ENCODE measurements at regions not wholly inside any gene's neighbourhood (a gene's known extent, or its start where the extent isn't known, plus 50 kb on each side); places are given as distances from the start of the nearest gene placed in this dataset.
"Not testable (repeated sequence)": the region's sequence is repeated elsewhere in the genome, so short reads cannot be mapped to it uniquely, and the experiment has no call there.

DNA sequence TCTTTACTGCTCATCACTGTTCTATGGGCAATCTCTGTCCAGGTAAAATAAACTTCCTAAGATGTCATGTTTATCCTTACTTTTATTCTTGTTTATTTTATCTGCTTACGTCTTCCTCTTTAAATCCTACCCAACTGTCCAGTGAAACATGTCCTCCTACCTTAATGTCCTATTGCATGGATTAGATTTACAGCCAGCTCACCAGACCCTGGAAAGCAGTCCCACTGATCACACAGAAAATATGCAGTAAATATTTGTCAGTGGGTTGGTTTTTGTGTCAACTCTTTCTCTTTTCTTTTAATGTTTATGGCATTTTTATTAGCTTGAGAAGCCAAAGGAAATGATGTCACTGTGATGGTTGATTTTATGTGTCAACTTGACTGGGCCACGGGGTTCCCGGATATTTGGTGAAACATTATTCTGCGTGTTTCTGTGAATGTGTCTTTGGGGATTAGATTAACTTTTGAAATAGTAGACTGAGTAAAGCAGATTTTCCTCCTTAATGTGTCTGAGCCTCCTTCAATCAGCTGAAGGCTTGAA, 258.3 kb downstream of the SRGAP2C start:
- peak in 1 of 2 donors; percentile 16 for DNase-seq

DNA sequence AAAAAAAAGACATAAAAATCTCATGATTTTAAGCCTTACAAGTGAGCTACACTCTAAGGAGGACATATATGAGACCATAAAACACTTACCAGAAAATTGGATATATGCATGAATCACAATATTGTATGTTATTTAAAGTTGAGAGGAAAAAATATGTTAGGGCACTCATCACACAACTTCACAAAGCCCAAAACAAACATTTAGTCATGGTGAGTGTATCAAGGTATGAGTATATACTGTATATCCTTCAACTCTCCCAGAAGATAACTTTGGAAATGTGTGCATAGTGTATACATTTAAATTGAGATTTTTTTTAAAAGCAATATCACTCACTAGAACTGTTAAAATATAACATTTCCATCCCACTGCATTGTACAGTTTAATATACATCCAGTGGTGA, 259.3 kb downstream of the SRGAP2C start:
- DNase-seq, result no peak

DNA sequence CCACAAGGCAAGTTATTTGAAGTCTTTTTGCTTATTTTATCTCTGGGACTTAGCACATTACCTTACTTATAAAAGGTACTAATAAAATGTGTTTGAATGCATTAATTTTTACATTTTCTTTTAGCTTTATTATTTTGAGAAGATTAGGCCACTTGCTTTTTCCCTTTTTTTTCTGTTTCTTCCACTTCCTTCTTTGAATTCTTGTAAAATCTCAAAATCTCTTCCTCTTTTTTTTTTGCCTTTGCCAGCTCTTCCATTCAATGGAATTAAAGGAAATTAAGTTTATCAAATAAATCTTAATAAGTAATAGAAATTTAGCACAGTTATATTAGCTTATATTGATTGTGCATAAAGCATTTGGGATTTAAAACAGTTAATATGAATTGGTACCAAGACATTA, 260.9 kb downstream of the SRGAP2C start:
- peak; percentile 25 to 34 for DNase-seq

DNA sequence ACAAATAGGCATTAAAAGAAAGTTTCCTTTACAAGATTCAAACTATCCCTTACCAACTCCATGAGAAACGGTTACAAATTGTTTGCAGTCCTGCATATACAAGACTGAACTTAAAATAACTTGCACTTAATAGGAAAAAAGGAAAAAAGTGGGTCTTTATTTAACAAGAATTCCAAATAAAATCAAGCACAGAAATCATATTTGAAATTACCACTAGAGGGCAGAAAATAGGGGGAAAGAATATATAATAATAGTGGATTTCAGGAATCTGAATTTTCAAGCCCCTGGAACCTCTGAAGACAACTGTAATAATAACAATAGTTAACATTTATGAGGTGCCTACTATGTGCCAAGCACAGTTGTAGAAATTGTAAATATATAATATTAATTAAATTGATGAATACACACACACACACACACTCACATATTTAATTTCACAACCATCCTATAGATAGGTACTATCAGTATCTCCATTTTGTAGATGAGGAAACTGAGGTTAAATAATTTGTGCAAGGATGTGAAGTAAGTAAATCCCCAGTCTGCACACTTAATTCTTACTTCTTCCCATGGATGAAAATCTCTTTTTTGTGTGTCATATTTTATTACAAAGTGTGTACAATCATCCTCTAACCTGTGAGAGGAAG, 262.6 kb downstream of the SRGAP2C start:
- peak in 1 of 2 donors; percentile 37 for DNase-seq

DNA sequence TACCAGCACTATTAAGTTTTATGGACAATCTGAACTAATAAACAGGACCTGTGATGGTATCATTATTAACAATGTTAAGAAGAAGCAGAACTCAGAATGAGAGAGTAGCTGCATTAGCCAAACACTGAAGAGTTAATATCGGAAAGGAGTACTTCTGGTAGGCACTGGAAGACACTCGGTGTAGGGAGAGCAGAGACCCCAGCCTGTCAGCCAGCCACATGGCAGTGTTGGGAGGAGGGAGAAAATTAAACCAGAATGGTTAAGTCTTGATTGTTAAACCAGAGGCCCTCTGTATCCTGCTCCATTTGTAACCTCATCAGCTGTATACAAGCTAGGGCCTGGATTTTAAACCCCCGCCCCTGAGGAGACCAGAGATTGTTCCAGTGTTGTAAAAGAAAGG, 263.3 kb downstream of the SRGAP2C start:
- DNase-seq, result not testable (repeated sequence)

DNA sequence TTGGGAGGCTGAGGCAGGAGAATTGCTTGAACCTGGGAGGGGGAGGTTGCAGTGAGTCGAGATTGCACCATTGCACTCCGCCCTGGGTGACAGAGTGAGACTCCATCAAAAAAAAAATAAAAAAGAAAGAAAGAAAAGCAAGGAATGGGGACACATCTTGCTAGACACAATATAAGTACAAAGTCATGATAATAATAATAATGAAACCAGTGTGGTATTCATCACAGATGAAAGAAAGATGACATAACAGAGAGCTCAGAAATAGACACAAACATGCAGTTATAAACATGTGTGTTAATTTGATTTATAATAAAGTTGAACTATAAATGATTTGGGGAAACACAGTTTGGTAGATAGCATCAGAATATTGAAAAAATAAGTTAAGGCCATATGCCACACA, 264.1 kb downstream of the SRGAP2C start:
- DNase-seq, result no peak

DNA sequence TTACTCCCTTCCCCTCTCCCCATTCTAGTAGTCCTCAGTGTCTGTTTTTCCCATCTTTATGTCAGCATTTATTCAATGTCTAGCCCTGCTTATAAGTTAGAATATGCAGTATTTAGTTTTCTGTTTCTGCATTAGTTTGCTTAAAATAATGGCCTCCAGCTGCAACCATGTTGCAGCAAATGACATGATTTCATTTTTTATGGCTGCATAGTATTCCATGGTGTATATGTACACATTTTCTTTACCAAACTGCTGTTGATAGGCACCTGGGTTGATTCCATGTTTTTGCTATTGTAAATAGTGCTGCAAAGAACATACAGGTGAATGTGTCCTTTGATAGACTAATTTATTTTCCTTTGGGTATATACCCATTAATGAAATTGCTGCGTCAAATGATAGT, 267.7 kb downstream of the SRGAP2C start:
- no peak for DNase-seq

DNA sequence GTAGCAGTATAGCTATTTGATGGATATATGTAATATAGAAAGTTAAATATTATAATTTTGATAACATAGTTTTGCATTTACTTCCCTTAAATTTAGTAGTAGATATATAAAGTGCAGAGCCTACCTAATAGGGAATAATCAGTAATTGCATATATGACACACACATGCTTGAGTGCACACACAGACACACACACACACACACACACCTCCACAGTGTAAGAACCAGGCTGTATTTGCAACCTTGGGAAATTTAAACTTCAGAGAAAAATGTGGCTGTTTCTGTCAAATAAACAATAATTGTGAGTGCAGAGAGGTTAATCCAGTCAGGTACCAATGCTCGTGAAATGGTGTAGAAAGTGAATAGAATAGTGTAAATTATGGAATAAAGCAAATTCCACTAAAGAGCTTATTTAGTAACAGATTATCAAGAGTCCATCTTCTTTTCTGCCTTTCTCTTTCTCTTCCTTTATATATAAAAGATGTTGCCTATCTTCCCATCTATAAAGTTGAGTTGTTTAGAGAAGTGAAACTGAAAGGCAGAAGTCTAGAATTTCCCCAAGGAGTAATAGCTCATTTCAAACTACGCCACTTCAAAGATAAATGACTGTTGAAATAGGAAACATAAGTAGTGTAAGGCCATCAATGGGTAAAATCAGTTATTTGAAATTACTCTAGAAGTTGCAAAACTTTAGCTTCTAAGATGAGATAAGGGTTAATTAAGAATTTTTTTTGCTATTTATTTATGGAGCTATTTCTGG, 273.7 kb downstream of the SRGAP2C start:
- peak; percentile 87 to 94 for DNase-seq

DNA sequence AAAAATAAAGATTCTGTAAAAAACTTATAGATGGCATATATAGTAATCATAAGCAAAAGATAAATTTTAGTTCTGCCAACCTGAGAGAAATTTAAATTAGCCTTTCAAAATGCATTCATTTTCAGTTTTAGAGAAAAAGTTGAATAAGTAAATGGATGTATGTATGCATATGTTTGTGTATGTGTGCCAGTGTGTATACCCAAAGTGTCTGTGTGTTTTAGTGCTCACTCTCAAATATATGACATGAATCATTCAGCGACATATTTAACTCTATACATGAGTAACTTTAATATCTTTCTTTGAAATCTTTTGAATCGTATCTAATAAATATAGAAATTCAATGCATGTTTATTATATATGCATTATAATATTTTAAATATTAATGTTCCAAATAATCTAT, 274.5 kb downstream of the SRGAP2C start:
- DNase-seq, result no peak

DNA sequence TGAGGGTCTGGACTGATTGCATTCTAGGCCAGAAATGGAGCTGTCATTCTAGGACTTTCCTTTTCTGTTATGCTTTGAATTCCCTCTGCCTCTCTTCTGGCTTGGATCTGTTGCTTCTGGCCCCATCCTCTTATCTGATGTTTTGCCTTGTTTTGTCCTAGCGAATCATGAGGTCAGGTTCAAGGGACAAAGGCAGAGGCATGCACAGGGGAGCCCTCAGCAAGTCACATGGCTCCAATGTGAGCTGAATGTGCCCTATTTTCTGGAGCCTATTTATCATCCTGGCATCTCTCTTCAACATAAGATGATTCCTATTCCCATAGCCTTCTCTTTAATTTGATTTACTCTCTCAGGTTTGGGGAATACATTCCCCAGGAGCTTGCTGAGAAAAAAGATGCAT, 284.6 kb downstream of the SRGAP2C start:
- not testable (repeated sequence) for DNase-seq

DNA sequence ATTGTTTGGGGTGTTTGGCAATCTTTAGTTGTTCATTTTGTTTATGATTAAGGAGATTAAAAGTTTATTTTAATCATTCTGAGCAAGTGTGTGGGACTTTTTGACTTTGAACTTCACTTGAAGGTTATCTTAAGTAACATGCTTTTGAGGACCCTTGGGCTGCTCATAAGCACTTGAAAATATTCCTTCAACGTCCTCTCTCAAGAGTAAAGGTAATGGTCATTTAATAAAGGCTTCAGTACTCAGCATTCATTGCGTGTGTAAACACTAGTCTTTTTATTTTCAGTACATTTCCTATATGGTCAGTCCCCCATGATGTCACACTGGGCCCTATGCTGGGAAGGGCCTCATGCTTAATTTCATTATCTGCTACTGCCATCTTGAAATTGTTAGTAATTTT, 285.6 kb downstream of the SRGAP2C start:
- not testable (repeated sequence) for DNase-seq

DNA sequence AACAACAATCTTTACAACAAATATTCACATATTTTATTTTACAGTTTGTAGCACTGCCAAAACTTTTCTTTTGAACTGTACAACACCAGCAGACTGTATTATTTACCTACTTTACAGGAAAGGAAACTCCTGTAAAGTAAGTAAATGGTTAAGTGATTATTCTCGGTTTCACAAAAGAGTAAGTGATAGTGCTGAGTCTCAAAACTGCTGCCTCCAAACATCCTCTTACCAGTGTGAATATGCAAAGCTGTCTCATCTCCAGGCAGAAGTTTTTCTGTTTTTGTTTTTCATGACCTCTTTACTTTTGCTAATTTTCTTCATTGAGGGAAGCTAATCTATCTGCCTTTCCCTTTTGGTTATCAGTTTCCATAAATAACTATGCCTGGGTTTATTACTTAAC, 286.7 kb downstream of the SRGAP2C start:
- no peak for DNase-seq

DNA sequence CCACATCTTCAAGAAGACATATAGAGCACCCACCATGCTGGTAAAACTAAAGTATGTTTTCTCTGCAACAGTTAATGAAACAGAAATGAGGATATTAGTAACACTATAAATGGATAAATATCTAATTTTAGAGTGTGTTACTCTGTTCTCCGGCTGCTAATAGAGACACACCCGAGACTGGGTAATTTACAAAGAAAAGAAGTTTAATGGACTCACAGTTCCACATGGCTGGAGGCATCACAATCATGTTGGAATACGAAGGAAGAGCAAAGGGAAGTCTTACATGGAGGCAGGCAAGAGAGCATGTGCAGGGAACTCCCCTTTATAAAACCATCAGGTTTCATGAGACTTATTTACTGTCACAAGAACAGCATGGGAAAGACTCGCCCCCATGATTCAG, 287.2 kb downstream of the SRGAP2C start:
- no peak for DNase-seq

DNA sequence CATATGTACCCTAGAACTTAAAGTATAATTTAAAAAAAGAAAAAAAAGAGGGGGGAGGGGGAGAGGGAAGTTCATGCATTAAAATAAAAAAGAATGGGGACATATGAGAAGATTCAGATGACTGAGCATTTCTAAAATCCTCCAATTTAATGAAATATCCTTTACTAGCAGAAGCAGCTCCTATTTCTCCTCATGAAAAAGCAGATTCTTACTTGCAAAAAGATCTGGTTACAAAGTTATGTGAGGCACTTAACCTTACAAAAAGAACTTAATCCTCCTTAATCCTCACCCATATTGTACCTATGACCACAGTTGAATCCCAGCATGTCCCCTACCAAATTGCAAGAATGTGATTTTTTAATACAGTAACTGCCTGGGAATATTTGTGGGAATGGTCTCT, 298.5 kb downstream of the SRGAP2C start:
- DNase-seq, result no peak

DNA sequence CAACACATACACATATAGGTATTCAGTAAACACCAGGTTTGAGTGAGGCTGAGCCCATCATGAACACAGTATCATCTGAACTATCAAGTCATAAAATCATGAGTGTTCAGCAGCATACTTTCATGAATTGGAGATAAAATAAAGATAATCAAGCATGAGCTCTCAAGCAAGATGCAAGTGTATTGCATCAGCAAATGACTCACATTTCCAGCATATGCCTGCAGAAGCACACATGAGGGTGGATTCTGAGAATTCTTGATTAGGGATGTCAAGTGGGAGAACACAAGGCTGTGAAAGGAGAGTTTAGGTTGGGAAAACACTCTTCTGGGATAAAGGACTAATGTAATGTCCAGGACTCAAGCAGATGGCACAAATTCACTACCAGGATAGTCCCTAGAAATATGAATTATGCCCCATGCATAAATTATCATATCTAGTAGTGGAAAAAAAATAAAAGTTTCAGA, 299.2 kb downstream of the SRGAP2C start:
- peak; percentile 47 for DNase-seq

DNA sequence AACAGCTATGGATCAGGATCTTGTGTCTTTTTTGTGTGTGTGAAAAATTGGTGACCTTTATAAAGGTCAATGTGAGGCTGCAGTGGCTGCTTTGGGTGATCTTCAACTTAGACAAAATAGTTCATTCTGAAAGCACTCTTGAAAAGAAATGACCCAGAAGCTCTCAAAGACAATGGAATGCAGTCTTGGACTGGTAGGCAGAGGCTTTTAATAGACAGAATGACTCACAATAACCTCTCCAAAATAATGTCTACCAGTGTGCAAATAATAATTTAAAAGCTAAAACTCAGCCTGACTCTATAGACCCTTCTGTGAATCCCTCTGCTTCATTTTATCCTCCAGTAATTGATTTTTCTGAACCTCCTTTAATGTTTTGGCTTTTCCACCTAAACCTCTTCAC, 310.0 kb downstream of the SRGAP2C start:
- not testable (repeated sequence) for DNase-seq

DNA sequence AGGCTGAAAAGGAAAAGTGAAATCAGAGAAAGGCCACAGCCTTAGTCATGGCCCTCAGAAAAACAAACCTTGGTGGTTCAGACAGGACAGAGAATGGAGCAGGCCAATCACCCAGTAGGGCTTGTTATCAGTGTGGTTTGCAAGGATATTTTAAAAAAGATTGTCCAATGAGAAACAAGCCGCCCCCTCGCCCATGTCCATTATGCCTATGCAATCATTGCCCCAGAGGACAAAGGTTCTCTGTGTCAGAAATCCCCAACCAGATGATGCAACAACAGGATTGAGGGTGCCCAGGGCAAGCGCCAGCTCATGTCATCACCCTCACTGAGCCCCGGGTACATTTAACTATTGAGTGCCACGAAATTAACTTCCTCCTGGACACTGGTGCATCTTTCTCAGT, 326.7 kb downstream of the SRGAP2C start:
- peak; percentile 97 to 98 for DNase-seq

DNA sequence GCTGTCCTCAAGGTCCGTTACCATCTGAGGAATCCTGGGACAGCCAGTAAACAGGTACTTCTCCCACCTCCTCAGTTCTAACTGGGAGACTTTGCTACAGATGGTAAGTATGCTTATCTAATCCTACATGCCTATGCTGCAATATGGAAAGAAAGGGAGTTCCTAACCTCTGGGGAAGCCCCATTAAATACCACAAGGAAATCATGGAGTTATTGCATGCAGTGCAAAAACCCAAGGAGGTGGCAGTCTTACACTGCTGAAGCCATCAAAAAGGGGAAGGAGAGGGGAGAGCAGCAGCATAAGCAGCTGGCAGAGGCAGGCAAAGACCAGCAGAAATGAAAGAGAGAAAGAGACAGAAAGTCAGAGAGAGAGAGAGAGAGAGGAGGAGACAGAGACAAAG, 327.1 kb downstream of the SRGAP2C start:
- peak; percentile 74 to 86 for DNase-seq

DNA sequence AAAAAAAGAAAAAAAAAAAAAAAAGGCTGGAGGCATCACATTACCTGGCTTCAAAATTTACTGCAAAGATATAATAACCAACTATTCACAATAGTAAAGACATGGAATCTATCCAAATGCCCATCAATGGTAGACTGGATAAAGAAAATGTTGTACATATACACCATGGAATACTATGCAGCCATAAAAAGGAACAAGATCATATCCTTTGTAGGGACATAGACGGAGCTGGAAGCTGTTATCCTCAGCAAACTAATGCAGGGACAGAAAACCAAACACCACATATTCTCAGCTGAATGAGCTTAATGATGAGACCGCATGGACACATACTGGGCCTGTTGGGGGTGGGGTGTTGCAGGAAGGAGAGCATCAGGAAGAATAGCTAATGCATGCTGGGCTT, 330.5 kb downstream of the SRGAP2C start:
- no peak for DNase-seq

DNA sequence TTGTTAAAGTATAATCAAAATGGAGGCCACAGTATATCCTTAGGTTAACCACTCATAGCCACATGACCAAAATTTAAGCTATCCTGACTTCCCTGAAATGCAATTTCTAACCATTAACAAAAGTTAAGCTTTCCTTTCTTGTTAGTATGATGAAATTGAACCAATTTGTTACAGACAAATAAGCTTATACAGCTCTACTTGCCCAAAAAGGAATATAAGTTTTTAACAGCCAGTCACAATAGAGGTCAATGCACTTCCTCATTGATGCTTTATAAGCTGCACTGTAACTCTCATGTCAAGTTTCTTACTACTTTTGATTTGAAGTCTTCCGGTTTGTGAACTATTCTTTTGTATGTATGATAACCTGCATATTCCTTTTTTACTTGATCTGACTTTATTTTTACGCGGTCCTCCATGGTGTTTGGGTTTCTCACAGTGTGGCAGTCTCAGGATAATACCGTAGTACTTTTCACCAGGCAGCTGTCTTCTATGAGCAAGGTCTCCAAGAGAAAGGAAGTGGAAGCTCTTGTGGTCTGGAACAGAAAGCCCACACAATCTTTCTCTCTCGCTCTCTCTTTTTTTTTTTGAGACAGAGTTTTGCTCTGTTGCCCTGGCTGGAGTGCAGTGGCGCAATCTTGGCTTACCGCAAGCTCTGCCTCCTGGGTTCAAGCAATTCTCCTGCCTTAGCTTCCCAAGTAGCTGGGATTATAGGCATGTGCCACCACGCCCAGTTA, 331.6 kb downstream of the SRGAP2C start:
- peak; percentile 60 to 77 for DNase-seq

DNA sequence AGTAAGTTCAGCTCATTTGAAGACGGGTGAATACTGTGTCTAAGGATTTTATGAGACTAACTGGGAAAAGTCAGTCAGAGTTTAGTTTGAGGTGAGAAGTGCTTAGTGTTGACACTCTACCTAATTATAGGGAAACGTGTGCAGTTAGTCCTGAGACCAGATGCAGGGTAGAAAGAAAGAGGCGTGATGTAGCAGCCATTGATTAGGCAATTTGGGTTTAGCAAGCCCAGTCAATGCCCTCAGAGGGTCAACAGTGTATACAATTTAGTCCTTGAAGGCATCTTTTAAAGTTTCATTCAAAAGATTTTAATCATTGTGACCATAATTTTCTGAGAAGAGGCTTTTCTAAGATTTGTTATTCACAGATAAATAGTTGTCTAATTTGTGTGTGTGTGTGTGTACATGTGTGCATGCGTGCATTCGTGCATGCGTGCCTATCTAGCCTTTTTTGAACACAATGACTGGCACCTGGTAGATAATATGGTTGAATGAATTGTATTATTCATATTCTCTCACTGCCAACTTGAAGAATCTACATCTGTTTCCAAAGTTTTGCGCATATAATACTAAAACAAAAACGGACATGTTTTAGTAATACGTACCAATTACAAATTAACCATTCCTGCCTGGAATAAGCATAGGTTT, 332.9 kb downstream of the SRGAP2C start:
- DNase-seq, result peak in 1 of 2 donors; percentile 6

DNA sequence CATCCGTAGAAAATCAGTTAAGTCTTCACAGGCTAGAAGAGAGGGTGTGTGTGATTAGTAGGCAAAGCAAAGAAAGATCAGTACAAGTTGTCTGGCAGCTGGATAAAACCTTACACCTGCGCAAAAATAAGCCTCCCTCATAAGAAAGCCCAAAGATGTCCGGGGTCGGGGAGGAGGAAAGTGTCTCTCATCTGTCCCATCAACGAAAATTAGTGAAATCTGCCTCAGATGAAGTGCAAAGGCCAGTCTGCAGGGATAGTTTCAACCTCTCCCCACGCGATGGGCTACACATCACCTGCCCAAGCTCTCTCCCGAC, 333.9 kb downstream of the SRGAP2C start:
- DNase-seq, result no peak
